GM12878 (cell line): ENCODE measurements at regions not wholly inside any gene's neighbourhood (a gene's known extent, or its start where the extent isn't known, plus 50 kb on each side); places are given as distances from the start of the nearest gene placed in this dataset.

ENCODE experiments used
- ATAC-seq: fragments of 200-7000 bp; cut with Tn5 transposase; 3 replicates; pipeline ENCODE4 v1.9.1; 2020; ENCODE audit warnings: mild to moderate bottlenecking, moderate library complexity
- BruUV-seq: library from RNA; stranded (reverse); fragments of 400-500 nt; replicated peaks from 2 replicates; lab custom pipeline; 2021; lab: Mats Ljungman, UMichigan
- CTCF ChIA-PET: fragments of 300-600 bp; sonication (Branson Sonifier 250); formaldehyde crosslinking; extraction: SDS; loops from one replicate; lab custom pipeline; 2021; ENCODE audit warnings: inconsistent platforms; lab: Yijun Ruan, JAX
- POLR2A ChIA-PET: fragments of 350-600 bp; formaldehyde crosslinking; extraction: SDS; loops from one replicate; lab custom pipeline; 2021; ENCODE audit warnings: inconsistent platforms; lab: Charles Lee
- RAD21 ChIA-PET: fragments of 300-600 bp; sonication (Branson Sonifier 250); formaldehyde crosslinking; loops from one replicate; lab custom pipeline; 2023; ENCODE audit warnings: antibody characterized with exemption; ENCODE audit not compliant: unreplicated experiment; lab: Charles Lee
- SMC1A ChIA-PET: fragments of 300-600 bp; sonication (Branson Sonifier 250); formaldehyde crosslinking; loops from one replicate; lab custom pipeline; 2023; ENCODE audit not compliant: unreplicated experiment, uncharacterized antibody; lab: Charles Lee
- DNase-seq: peaks from one replicate; pipeline ENCODE4 v3.0.0-alpha.2; 2011; ENCODE audit warnings: low read depth, low spot score
- FAIRE-seq: peaks from 3 replicates; lab custom pipeline; 2011; peaks lifted over from hg19 to GRCh38; lab: Jason Lieb, UNC
- H2AFZ ChIP-seq: 2 replicates; pipeline ENCODE4 v1.6.0; 2011; ENCODE audit warnings: low read depth, low read length, control low read depth; ENCODE audit not compliant: control insufficient read depth
- H3K27ac ChIP-seq: 2 replicates; pipeline ENCODE4 v1.5.1; 2011; ENCODE audit warnings: control low read depth; ENCODE audit not compliant: control insufficient read depth, insufficient read depth
- H3K27me3 ChIP-seq, 2 experiments: replicated peaks in 1 of 2; 2 replicates each; pipeline versions ENCODE4 v1.6.0 to v1.6.1; 2011; ENCODE audit warnings: low read length in 1 of 2; ENCODE audit not compliant: control insufficient read depth in 2 of 2, insufficient read depth in 2 of 2
- H3K36me3 ChIP-seq, 2 experiments: 2 replicates each; pipeline ENCODE4 v1.5.1; 2011; ENCODE audit warnings: low read length in 1 of 2; ENCODE audit not compliant: control insufficient read depth in 2 of 2, insufficient read depth in 2 of 2
- H3K4me1 ChIP-seq: 2 replicates; pipeline ENCODE4 v1.6.1; 2011; ENCODE audit warnings: mild to moderate bottlenecking, low read length, moderate library complexity, mixed read lengths; ENCODE audit not compliant: control insufficient read depth, insufficient read depth
- H3K4me2 ChIP-seq: 2 replicates; pipeline ENCODE4 v1.6.0; 2011; ENCODE audit warnings: control low read depth; ENCODE audit not compliant: control insufficient read depth, insufficient read depth
- H3K4me3 ChIP-seq: fragments of 200-600 bp; sonication (generic); 2 replicates; pipeline ENCODE4 v1.5.1; 2016
- H3K79me2 ChIP-seq: 2 replicates; pipeline ENCODE4 v1.6.0; 2011; ENCODE audit warnings: low read length; ENCODE audit not compliant: control insufficient read depth, insufficient read depth
- H3K9ac ChIP-seq: 2 replicates; pipeline ENCODE4 v1.8.0; 2011; ENCODE audit warnings: low read length, control low read depth, mixed read lengths; ENCODE audit not compliant: control insufficient read depth, insufficient read depth
- H3K9me3 ChIP-seq: replicated peaks from 3 replicates; pipeline ENCODE4 v1.5.1; 2011; ENCODE audit warnings: mild to moderate bottlenecking, low read length; ENCODE audit not compliant: control insufficient read depth, insufficient read depth
- H4K20me1 ChIP-seq: 2 replicates; pipeline ENCODE4 v1.6.0; 2011; ENCODE audit not compliant: control insufficient read depth, insufficient read depth
- BHLHE40 ChIP-seq, 2 experiments: fragments of 450-650 bp in 1 of 2; IDR thresholded peaks; 2 replicates each; pipeline ENCODE4 v1.6.1; 2011 to 2017; ENCODE audit warnings: low read depth in 2 of 2, borderline replicate concordance in 1 of 2, improper control_type of control experiment in 1 of 2, low read length in 1 of 2, mild to moderate bottlenecking in 1 of 2
- HCFC1 ChIP-seq: fragments of 150-350 bp; IDR thresholded peaks from 2 replicates; pipeline ENCODE4 v1.6.1; 2014; ENCODE audit warnings: low read length
- MTA2 ChIP-seq: fragments of 450-650 bp; IDR thresholded peaks from 2 replicates; pipeline ENCODE4 v1.6.1; 2016; ENCODE audit warnings: low read depth, mild to moderate bottlenecking, moderate library complexity
- POLR2AphosphoS2 ChIP-seq: IDR thresholded peaks from 2 replicates; pipeline ENCODE4 v1.6.1; 2011; ENCODE audit warnings: low read depth, mild to moderate bottlenecking, low read length, improper control_type of control experiment, moderate library complexity
- SMAD5 ChIP-seq: IDR thresholded peaks from 2 replicates; pipeline ENCODE4 v1.6.1; 2016; ENCODE audit warnings: antibody characterized with exemption, low read depth
- SREBF2 ChIP-seq: IDR thresholded peaks from 2 replicates; pipeline ENCODE4 v1.6.1; 2012; ENCODE audit warnings: mild to moderate bottlenecking, low read length
- WGBS: methylation state at CpG from one replicate; pipeline ENCODE4 v1.1.6; 2016; ENCODE audit warnings: low lambda C conversion rate; ENCODE audit not compliant: insufficient replicate concordance, insufficient coverage; ENCODE audit errors: missing lambda C conversion rate; 5-methylcytosine and 5-hydroxymethylcytosine counted together
- in situ Hi-C: fragments of 300-500 bp; cut with MboI; formaldehyde crosslinking; loops from 9 replicates; pipeline ENCODE4 v1.14.3; 2018; ENCODE audit warnings: mixed read lengths
- intact Hi-C: fragments of 100-400 bp; cut with micrococcal nuclease; formaldehyde crosslinking; loops from one replicate; pipeline ENCODE4 v1.14.2; 2022; ENCODE audit not compliant: unreplicated experiment
- TF ChIP-seq, protein P1 (sequence below): IDR thresholded peaks from 2 replicates; pipeline ENCODE4 v1.6.1; 2011; ENCODE audit warnings: borderline replicate concordance, low read depth, mild to moderate bottlenecking, moderate library complexity, mixed read lengths, low read length; ENCODE audit not compliant: insufficient read depth; ENCODE audit errors: extremely low read length
- TF ChIP-seq, protein P2 (sequence below): fragments of 450-650 bp; IDR thresholded peaks from 2 replicates; pipeline ENCODE4 v1.6.1; 2017; ENCODE audit warnings: antibody characterized with exemption, mild to moderate bottlenecking, moderate library complexity
- TF ChIP-seq, protein P3 (sequence below): IDR thresholded peaks from 2 replicates; pipeline ENCODE4 v1.6.1; 2011; ENCODE audit warnings: mild to moderate bottlenecking, low read depth, low read length, moderate library complexity; ENCODE audit not compliant: insufficient replicate concordance
- TF ChIP-seq, protein P4 (sequence below): fragments of 450-650 bp; IDR thresholded peaks from 2 replicates; pipeline ENCODE4 v1.6.1; 2016; ENCODE audit warnings: mild to moderate bottlenecking

DNA sequence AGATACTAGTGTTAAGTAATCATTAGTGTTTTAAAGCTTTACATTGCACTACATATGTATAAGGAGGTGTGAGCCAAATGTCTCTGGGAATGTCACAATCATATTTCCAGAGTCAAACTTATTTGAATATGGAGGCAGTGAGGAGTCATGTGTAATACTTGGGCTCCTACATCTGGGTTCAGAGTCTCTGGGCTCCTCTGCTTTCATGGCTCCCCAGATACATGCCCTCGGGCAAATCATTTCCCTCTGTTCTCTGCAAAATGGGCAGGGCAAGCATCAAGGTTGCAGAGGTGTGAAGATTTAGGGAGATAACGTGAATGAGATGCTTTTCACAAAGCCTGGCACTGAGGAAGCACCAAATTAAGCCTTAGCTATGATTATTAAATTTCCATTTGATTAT is 138.3 kb upstream of the SGK1 start:
- in situ Hi-C loops: no loop called here
- ChIA-PET POLR2A (no interaction called here), RAD21 (interaction anchor here (2.2 kb wide), 1 partner anchor 185 kb away, joined by 7 read pairs; no protein-coding TSS in a partner anchor), SMC1A (interaction anchor here (1.0 to 2.0 kb wide), 4 partner anchors 9 to 71 kb away, joined by 3 to 6 read pairs (median 4); no protein-coding TSS in a partner anchor), CTCF (interaction anchor here (0.7 to 1.1 kb wide), 2 partner anchors 185 to 278 kb away, joined by 3 to 4 read pairs; no protein-coding TSS in a partner anchor)
- ATAC-seq (no peak), DNase-seq (no peak), FAIRE-seq (no peak)
- Histone ChIP-seq H3K9me3 (no peaks in the 10 kb centered on the region), H3K27me3 (peaks cover 0 to 1% of the 10 kb centered on the region in 2 experiments; a peak in 1 of 4 replicates), H2AFZ (no peak overlapping the region), H3K4me1 (no peaks in the 10 kb centered on the region), H3K4me2 (no peak overlapping the region), H3K9ac (no peak overlapping the region), H3K79me2 (no peaks in the 10 kb centered on the region), H3K4me3 (no peak overlapping the region), H3K27ac (no peak overlapping the region), H4K20me1 (no peaks in the 10 kb centered on the region), H3K36me3 (no peaks in the 10 kb centered on the region)
- TF ChIP-seq MTA2 (no peak), BHLHE40 (IDR thresholded peaks at IDR 0.05; ENCODE audit: borderline replicate concordance in 1 of 2, low read depth in 2 of 2, low read length in 1 of 2) (no peak), HCFC1 (no peak), SMAD5 (no peak)
- TF ChIP-seq, protein P1, sequence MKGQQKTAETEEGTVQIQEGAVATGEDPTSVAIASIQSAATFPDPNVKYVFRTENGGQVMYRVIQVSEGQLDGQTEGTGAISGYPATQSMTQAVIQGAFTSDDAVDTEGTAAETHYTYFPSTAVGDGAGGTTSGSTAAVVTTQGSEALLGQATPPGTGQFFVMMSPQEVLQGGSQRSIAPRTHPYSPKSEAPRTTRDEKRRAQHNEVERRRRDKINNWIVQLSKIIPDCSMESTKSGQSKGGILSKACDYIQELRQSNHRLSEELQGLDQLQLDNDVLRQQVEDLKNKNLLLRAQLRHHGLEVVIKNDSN: no peak
- 38% methylated on average over 2 of the region's 2 CpGs for WGBS
- BruUV-seq: no TSS peak
- intact Hi-C loops: no loop called here

DNA sequence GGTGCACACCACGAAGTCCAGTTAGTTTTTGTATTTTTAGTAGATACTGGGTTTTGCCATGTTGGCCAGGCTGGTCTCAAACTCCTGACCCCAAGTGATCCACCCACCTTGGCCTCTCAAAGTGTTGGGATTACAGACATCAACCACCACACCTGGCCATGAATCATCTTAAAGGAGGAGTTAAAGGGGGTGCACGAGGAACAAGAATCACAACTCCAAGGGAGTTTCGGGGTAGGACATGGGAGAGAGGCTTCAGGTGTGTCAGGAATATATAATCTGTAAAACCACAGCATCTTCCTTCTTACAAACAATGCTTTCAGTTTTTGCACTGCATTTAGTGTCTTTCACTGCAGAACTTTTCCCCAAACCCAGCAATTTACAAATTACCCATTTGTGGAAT is 137.4 kb upstream of the SGK1 start:
- Histone ChIP-seq H4K20me1 (no peaks in the 10 kb centered on the region), H3K79me2 (no peaks in the 10 kb centered on the region), H3K36me3 (no peaks in the 10 kb centered on the region), H3K27me3 (peaks cover 0 to 1% of the 10 kb centered on the region in 2 experiments; a peak in 1 of 4 replicates), H3K4me2 (no peak overlapping the region), H2AFZ (no peak overlapping the region), H3K9ac (no peak overlapping the region), H3K4me3 (no peak overlapping the region), H3K9me3 (no peaks in the 10 kb centered on the region), H3K27ac (no peak overlapping the region), H3K4me1 (no peaks in the 10 kb centered on the region)
- WGBS: 6% methylated on average over 3 of the region's 3 CpGs
- intact Hi-C loops (no loop called here), in situ Hi-C loops (no loop called here)
- TF ChIP-seq, protein P2, sequence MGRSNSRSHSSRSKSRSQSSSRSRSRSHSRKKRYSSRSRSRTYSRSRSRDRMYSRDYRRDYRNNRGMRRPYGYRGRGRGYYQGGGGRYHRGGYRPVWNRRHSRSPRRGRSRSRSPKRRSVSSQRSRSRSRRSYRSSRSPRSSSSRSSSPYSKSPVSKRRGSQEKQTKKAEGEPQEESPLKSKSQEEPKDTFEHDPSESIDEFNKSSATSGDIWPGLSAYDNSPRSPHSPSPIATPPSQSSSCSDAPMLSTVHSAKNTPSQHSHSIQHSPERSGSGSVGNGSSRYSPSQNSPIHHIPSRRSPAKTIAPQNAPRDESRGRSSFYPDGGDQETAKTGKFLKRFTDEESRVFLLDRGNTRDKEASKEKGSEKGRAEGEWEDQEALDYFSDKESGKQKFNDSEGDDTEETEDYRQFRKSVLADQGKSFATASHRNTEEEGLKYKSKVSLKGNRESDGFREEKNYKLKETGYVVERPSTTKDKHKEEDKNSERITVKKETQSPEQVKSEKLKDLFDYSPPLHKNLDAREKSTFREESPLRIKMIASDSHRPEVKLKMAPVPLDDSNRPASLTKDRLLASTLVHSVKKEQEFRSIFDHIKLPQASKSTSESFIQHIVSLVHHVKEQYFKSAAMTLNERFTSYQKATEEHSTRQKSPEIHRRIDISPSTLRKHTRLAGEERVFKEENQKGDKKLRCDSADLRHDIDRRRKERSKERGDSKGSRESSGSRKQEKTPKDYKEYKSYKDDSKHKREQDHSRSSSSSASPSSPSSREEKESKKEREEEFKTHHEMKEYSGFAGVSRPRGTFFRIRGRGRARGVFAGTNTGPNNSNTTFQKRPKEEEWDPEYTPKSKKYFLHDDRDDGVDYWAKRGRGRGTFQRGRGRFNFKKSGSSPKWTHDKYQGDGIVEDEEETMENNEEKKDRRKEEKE: no peak
- TF ChIP-seq, protein P3, sequence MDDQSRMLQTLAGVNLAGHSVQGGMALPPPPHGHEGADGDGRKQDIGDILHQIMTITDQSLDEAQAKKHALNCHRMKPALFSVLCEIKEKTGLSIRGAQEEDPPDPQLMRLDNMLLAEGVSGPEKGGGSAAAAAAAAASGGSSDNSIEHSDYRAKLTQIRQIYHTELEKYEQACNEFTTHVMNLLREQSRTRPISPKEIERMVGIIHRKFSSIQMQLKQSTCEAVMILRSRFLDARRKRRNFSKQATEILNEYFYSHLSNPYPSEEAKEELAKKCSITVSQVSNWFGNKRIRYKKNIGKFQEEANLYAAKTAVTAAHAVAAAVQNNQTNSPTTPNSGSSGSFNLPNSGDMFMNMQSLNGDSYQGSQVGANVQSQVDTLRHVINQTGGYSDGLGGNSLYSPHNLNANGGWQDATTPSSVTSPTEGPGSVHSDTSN: no peak
- TF ChIP-seq, protein P4, sequence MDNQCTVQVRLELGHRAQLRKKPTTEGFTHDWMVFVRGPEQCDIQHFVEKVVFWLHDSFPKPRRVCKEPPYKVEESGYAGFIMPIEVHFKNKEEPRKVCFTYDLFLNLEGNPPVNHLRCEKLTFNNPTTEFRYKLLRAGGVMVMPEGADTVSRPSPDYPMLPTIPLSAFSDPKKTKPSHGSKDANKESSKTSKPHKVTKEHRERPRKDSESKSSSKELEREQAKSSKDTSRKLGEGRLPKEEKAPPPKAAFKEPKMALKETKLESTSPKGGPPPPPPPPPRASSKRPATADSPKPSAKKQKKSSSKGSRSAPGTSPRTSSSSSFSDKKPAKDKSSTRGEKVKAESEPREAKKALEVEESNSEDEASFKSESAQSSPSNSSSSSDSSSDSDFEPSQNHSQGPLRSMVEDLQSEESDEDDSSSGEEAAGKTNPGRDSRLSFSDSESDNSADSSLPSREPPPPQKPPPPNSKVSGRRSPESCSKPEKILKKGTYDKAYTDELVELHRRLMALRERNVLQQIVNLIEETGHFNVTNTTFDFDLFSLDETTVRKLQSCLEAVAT: no peak
- TF ChIP-seq POLR2AphosphoS2: no peak
- no peak for TF ChIP-seq SREBF2
- ATAC-seq: no peak
- DNase-seq: no peak
- no peak for FAIRE-seq
- BruUV-seq: no TSS peak
- SMC1A ChIA-PET: interaction anchor here (1.5 to 2.0 kb wide), 2 partner anchors 22 to 72 kb away, joined by 3 to 6 read pairs; no protein-coding TSS in a partner anchor
- CTCF ChIA-PET: no interaction called here
- RAD21 ChIA-PET: interaction anchor here (2.2 kb wide), 1 partner anchor 186 kb away, joined by 7 read pairs; no protein-coding TSS in a partner anchor
- POLR2A ChIA-PET: no interaction called here
